GM18505 (cell line): ENCODE measurements at regions not wholly inside any gene's neighbourhood (a gene's known extent, or its start where the extent isn't known, plus 50 kb on each side); places are given as distances from the start of the nearest gene placed in this dataset.
"Not testable (repeated sequence)": the region's sequence is repeated elsewhere in the genome, so short reads cannot be mapped to it uniquely, and the experiment has no call there.

Experiments
- ATAC-seq: cut with Tn5 transposase; IDR thresholded peaks from one replicate; pipeline ENCODE4 v1.9.1; 2021; ENCODE audit not compliant: unreplicated experiment
- POLR2A ChIP-seq: IDR thresholded peaks from 4 replicates; pipeline ENCODE4 v1.6.1; 2011; ENCODE audit warnings: borderline replicate concordance; ENCODE audit not compliant: insufficient read depth, insufficient read length; ENCODE audit errors: extremely low read depth

GRCh38 chr2:2649109-2650072, 318.3 kb upstream of the MYT1L start:
- no peak for ATAC-seq
- no peak for TF ChIP-seq POLR2A

DNA sequence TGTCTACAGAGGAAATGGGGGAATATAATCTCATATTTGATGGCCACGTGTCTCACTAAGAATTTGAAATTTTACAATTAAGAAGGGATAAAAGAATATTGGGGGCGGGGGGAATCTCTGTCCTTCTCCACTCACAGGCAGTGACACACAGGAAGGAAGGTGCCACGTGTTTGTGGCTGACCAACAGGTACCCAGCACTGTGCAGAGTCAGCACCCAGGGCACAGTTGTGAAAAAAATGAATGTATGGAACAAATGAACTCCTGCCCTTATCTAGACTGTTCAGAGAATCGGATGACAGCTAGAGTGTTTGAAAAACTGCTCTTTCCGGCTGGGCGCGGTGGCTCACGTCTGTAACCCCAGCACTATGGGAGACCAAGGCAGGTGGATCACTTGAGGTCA, 317.0 kb upstream of the MYT1L start:
- no peak for ATAC-seq
- no peak for TF ChIP-seq POLR2A

GRCh38 chr2:2647141-2647541, 316.1 kb upstream of the MYT1L start:
- no peak for ATAC-seq
- TF ChIP-seq POLR2A: no peak

DNA sequence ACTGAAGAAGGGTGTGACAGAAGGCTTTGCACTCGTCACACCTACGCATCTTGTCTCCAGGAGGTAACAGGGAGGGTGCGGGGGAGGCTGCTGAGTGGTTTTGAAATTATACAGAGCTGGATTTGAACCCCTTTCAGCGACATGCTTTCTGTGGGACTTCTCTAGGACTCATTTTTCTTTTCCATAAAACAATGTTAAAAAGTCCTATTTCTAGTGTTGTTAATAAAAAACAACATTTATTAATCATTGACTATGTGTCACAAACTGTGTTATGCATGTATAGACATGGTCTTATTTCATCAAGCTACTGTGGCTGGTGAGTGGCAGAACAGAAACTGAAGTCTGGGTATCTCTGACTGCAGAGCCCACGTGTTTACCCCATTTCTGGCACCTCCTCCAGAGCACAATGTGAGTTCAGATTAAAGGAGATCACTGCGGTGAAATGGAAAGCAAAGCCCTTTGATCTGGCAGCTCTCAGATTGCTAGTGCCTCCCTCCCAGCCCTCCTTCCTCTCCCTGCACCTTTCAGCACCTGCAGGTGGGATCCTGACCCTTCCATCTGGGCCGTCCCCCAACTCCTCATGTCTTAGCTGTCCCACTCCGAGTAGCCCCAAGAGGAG, 315.5 kb upstream of the MYT1L start:
- peak; percentile 64 for ATAC-seq
- no peak for TF ChIP-seq POLR2A

DNA sequence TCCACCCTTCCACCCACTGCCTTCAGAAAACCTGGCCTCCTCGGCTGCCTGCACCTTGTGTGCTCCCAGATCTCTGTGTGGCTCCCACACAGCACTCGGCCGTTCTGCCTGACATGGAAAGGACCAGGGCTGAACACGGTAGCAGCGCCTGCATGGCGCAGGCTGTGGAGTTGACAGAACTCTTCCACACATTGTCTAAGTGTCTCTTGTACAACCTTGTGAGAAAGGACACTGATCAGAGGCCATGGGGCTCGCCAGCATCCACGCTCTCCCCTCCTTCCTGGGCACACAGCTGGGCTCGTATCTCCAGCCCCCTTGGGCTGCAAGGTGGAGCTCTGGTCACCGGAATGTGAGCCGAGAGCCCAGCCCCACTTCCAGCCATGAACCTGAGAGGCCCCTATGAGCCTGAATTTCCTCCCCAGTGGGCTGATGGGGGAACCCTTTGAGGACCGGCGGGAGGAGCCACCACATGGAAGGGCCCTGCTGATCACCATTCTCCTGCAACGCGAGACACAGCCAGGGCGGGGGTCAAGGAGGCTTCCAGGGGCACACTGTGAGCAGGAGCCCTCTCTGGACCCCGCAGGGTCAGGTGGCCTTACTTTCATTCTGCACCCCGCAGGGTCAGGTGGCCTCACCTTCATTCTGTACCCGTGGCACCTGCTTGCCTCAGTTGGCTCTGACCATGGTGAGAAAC, 314.2 kb upstream of the MYT1L start:
- ATAC-seq: no peak
- TF ChIP-seq POLR2A: no peak

- not testable (repeated sequence) for ATAC-seq
These were observed 313.7 kb upstream of the MYT1L start for GRCh38 chr2:2644751-2645150.

- no peak for TF ChIP-seq POLR2A
- no peak for ATAC-seq
These were observed 313.0 kb upstream of the MYT1L start for GRCh38 chr2:2644040-2644439.

- no peak for ATAC-seq
- TF ChIP-seq POLR2A: no peak
These were observed 312.1 kb upstream of the MYT1L start for GRCh38 chr2:2642906-2643890.

- TF ChIP-seq POLR2A: no peak
- ATAC-seq: no peak
These were observed 310.7 kb upstream of the MYT1L start for GRCh38 chr2:2641541-2642410.

DNA sequence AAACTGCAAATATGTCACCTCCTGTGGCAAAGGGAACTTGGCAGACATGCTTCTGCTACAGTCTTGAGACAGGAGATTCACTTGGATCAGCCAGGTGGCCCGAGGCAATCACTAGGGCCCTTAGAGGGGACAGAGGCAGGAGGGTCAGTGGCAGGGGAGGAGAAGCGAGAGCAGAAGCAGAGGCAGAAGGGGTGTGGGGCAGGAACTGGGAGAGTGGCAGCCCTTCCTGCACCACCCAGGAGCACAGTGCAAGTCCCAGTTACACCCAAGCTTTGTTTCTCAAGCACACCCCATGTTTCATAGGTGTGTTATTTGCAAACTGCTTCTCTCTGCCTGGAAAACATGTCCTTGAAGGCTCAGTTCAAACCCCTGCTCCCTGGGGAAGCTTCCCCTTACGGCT, 309.7 kb upstream of the MYT1L start:
- no peak for TF ChIP-seq POLR2A

GRCh38 chr2:2640371-2640770, 309.3 kb upstream of the MYT1L start:
- no peak for TF ChIP-seq POLR2A
- ATAC-seq: no peak

More for the DNA sequence above, 309.7 kb upstream of the MYT1L start:
- ATAC-seq: no peak
